B cell (primary cell): ENCODE measurements at regions not wholly inside any gene's neighbourhood (a gene's known extent, or its start where the extent isn't known, plus 50 kb on each side); places are given as distances from the start of the nearest gene placed in this dataset.

ENCODE experiments used
- ATAC-seq: fragments of 200-7000 bp; cut with Tn5 transposase; one replicate; pipeline ENCODE4 v1.10.0; 2021; ENCODE audit warnings: low read depth, mild to moderate bottlenecking, moderate number of reproducible peaks, moderate library complexity
- CTCF ChIA-PET: fragments of 350-600 bp; sonication (Branson Sonifier 250); formaldehyde crosslinking; loops from one replicate; lab custom pipeline; 2021; ENCODE audit warnings: antibody characterized with exemption, inconsistent platforms; lab: Charles Lee
- POLR2A ChIA-PET: fragments of 350-600 bp; sonication (Branson Sonifier 250); formaldehyde crosslinking; loops from one replicate; lab custom pipeline; 2021; ENCODE audit warnings: antibody characterized with exemption; lab: Charles Lee
- DNase-seq: peaks from one replicate; pipeline ENCODE4 v3.0.0; 2013
- H2AFZ ChIP-seq: 2 replicates; pipeline ENCODE4 v1.6.1; 2012; ENCODE audit warnings: mild to moderate bottlenecking, low read depth, low read length; ENCODE audit not compliant: insufficient read depth, poor library complexity, severe bottlenecking
- H3K27ac ChIP-seq, 2 donors: 1 replicate in 1 of 2; 2 replicates in 1 of 2; pipeline ENCODE4 v1.5.1; 2012 to 2013; ENCODE audit warnings: low read length in 2 of 2, mild to moderate bottlenecking in 2 of 2, moderate library complexity in 1 of 2
- H3K27me3 ChIP-seq, 4 experiments: fragments of 200-600 bp in 1 of 4; sonication (generic) in 1 of 4; replicated peaks in 1 of 4; 1 replicate in 2 of 4; 2 replicates in 2 of 4; pipeline versions ENCODE4 v1.6.1 to v1.7.0; 2013 to 2016; ENCODE audit warnings: low read length in 3 of 4, mild to moderate bottlenecking in 2 of 4, mixed read lengths in 1 of 4, moderate library complexity in 1 of 4; ENCODE audit not compliant: insufficient read depth in 4 of 4, control insufficient read depth in 3 of 4; ENCODE audit errors: control extremely low read depth in 1 of 4
- H3K36me3 ChIP-seq, 2 experiments: replicated peaks in 1 of 2; 1 replicate in 1 of 2; 2 replicates in 1 of 2; pipeline versions ENCODE4 v1.6.1 to v1.7.1; 2013; ENCODE audit warnings: low read length in 1 of 2; ENCODE audit not compliant: insufficient read depth in 2 of 2, control insufficient read depth in 1 of 2; ENCODE audit errors: control extremely low read depth in 1 of 2, extremely low read depth in 1 of 2
- H3K4me1 ChIP-seq, 2 donors: fragments of 200-600 bp in 1 of 2; sonication (generic) in 1 of 2; 1 replicate in 1 of 2; 2 replicates in 1 of 2; pipeline versions ENCODE4 v1.5.1 to v1.6.1; 2013 to 2017; ENCODE audit warnings: low read length in 2 of 2; ENCODE audit not compliant: control insufficient read depth in 2 of 2, insufficient read depth in 2 of 2
- H3K4me2 ChIP-seq: replicated peaks from 2 replicates; pipeline ENCODE3; 2012; ENCODE audit warnings: mild to moderate bottlenecking, low read depth, low read length; ENCODE audit not compliant: poor library complexity, severe bottlenecking
- H3K4me3 ChIP-seq, 5 experiments: fragments of 200-600 bp in 1 of 5; sonication (generic) in 1 of 5; 1 replicate in 3 of 5; 2 replicates in 2 of 5; pipeline versions ENCODE4 v1.5.1 to v1.7.0; 2011 to 2016; ENCODE audit warnings: low read length in 4 of 5, mild to moderate bottlenecking in 4 of 5, low read depth in 2 of 5, control low read depth in 1 of 5, moderate library complexity in 1 of 5; ENCODE audit not compliant: insufficient read depth in 1 of 5; ENCODE audit errors: control extremely low read depth in 1 of 5, extremely low read depth in 1 of 5
- H3K79me2 ChIP-seq: fragments of 200-600 bp; sonication (generic); one replicate; pipeline ENCODE4 v1.6.0; 2016; ENCODE audit warnings: low read length; ENCODE audit not compliant: control insufficient read depth, insufficient read depth
- H3K9ac ChIP-seq: fragments of 200-600 bp; sonication (generic); 2 replicates; pipeline ENCODE4 v1.6.1; 2017; ENCODE audit warnings: mild to moderate bottlenecking, low read length, moderate library complexity
- H3K9me3 ChIP-seq, 3 donors: one replicate each; pipeline versions ENCODE4 v1.6.1 to v1.7.1; 2013; ENCODE audit warnings: low read length in 2 of 3; ENCODE audit not compliant: control insufficient read depth in 2 of 3, insufficient read depth in 1 of 3; ENCODE audit errors: control extremely low read depth in 1 of 3
- H4K20me1 ChIP-seq: 2 replicates; pipeline ENCODE4 v1.6.0; 2012; ENCODE audit warnings: mild to moderate bottlenecking, low read length; ENCODE audit not compliant: insufficient read depth, control insufficient read depth, poor library complexity, severe bottlenecking
- H3K27ac Mint-ChIP-seq: one replicate; pipeline ENCODE4 v1.8.0; 2021; ENCODE audit warnings: mixed read lengths
- H3K27me3 Mint-ChIP-seq: one replicate; pipeline ENCODE4 v1.8.0; 2021; ENCODE audit warnings: mixed read lengths
- H3K4me1 Mint-ChIP-seq: one replicate; pipeline ENCODE4 v1.8.0; 2021; ENCODE audit warnings: mixed read lengths
- H3K4me3 Mint-ChIP-seq: one replicate; pipeline ENCODE4 v1.8.0; 2021; ENCODE audit warnings: mixed read lengths
- H3K9me3 Mint-ChIP-seq: one replicate; pipeline ENCODE4 v1.8.0; 2022; ENCODE audit warnings: mixed read lengths; ENCODE audit not compliant: insufficient read depth
- EZH2 ChIP-seq: IDR thresholded peaks from 2 replicates; pipeline ENCODE4 v1.6.1; 2012; ENCODE audit warnings: borderline replicate concordance, low read depth, mild to moderate bottlenecking, moderate library complexity, low read length; ENCODE audit not compliant: insufficient read depth, poor library complexity, severe bottlenecking
- WGBS: methylation state at CpG from one replicate; pipeline ENCODE4 v1.1.5; 2013; ENCODE audit warnings: missing lambda C conversion rate; ENCODE audit not compliant: insufficient coverage; 5-methylcytosine and 5-hydroxymethylcytosine counted together
- intact Hi-C: fragments of 100-400 bp; cut with micrococcal nuclease; formaldehyde crosslinking; loops from one replicate; pipeline ENCODE4 v1.10.0; 2022
- TF ChIP-seq, protein P1 (sequence below): fragments of 200-600 bp; IDR thresholded peaks from one replicate; pipeline ENCODE4 v1.8.0; 2022; ENCODE audit warnings: antibody characterized with exemption, mild to moderate bottlenecking

DNA sequence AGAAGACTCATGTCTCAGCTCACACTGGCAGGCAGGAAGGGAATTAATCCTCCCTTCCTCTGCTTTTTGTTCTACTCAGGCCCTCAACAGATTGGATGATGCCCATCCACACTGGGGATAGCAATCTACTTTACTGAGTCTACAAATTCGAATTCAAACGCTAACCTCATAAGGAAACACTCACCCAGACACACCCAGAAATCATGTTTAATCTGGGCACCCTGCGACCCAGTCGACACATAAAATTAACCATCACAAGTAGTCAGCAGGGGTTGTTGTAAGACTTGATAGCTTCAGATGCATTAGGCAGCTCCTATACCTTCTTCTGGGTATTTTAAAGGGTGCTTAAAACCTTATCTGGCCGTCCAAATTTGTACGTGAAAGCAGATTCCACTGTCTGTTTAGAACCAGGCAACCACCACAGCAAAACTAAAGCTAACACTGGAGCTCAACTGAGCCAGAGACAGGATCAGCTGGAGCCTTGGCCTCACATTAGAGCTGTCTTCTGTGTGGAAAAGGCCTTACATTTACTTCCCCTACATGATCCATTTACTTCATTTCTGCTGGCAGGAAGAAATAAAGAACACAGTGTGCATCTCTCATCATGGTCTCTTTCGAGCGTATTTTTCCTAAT is 407.3 kb upstream of the PPP2R3A start:
- Histone ChIP-seq H3K4me1 (no peaks in the 10 kb centered on the region), H3K4me2 (no peak overlapping the region), H3K27ac (no peak overlapping the region), H4K20me1 (no peaks in the 10 kb centered on the region), H3K79me2 (no peaks in the 10 kb centered on the region), H3K27me3 (no peaks in the 10 kb centered on the region), H3K36me3 (no peaks in the 10 kb centered on the region), H3K4me3 (no peak overlapping the region), H2AFZ (no peak overlapping the region), H3K9me3 (no peaks in the 10 kb centered on the region), H3K9ac (no peak overlapping the region)
- whole genome bisulfite sequencing, result 81% methylated on average over 4 of the region's 8 CpGs
- Mint-ChIP-seq H3K9me3 (no peaks in the 10 kb centered on the region), H3K4me3 (no peak overlapping the region), H3K4me1 (no peaks in the 10 kb centered on the region), H3K27me3 (peaks cover 4% of the 10 kb centered on the region), H3K27ac (no peak overlapping the region)
- TF ChIP-seq EZH2, result no peak
- TF ChIP-seq, protein P1, sequence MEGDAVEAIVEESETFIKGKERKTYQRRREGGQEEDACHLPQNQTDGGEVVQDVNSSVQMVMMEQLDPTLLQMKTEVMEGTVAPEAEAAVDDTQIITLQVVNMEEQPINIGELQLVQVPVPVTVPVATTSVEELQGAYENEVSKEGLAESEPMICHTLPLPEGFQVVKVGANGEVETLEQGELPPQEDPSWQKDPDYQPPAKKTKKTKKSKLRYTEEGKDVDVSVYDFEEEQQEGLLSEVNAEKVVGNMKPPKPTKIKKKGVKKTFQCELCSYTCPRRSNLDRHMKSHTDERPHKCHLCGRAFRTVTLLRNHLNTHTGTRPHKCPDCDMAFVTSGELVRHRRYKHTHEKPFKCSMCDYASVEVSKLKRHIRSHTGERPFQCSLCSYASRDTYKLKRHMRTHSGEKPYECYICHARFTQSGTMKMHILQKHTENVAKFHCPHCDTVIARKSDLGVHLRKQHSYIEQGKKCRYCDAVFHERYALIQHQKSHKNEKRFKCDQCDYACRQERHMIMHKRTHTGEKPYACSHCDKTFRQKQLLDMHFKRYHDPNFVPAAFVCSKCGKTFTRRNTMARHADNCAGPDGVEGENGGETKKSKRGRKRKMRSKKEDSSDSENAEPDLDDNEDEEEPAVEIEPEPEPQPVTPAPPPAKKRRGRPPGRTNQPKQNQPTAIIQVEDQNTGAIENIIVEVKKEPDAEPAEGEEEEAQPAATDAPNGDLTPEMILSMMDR, result no peak
- POLR2A ChIA-PET, result no interaction called here
- no peak for DNase-seq
- ATAC-seq, result no peak
- CTCF ChIA-PET, result no interaction called here
- intact Hi-C loops, result no loop called here

DNA sequence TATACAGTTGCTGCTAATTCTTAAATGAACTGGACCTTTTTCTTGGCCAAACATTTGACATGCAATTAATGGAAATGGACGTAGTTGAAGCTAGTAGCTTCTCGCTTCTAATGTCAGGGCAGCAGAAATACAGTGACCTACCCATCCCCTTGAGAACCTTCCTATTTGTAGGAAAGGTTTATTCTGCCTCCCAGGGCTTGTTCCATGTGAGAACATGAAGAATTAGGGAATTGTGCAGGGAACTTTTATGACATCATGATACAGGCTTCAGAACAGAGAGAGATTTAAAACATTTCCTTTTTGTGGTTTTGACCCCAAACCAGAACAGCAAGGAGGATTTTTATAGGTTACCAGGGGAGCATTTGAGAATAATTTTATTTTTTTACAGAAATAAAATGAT is 406.6 kb upstream of the PPP2R3A start:
- CTCF ChIA-PET, result no interaction called here
- H3K4me2 ChIP-seq, result no peak overlapping the region

More for the DNA sequence above, 406.6 kb upstream of the PPP2R3A start:
- Histone ChIP-seq H3K4me3 (no peak overlapping the region), H3K9ac (no peak overlapping the region), H4K20me1 (no peaks in the 10 kb centered on the region), H3K27me3 (no peaks in the 10 kb centered on the region), H3K79me2 (no peaks in the 10 kb centered on the region), H3K36me3 (no peaks in the 10 kb centered on the region), H3K9me3 (no peaks in the 10 kb centered on the region), H3K27ac (no peak overlapping the region), H3K4me1 (no peaks in the 10 kb centered on the region), H2AFZ (no peak overlapping the region)
- Mint-ChIP-seq H3K9me3 (no peaks in the 10 kb centered on the region), H3K4me1 (no peaks in the 10 kb centered on the region), H3K27me3 (peaks cover 4% of the 10 kb centered on the region), H3K27ac (no peak overlapping the region), H3K4me3 (no peak overlapping the region)
- no CpG with 5 or more reads among the region's 2 CpGs for WGBS
- TF ChIP-seq, protein P1, result no peak
- no peak for TF ChIP-seq EZH2
- no peak for DNase-seq
- POLR2A ChIA-PET, result no interaction called here
- ATAC-seq, result no peak
- intact Hi-C loops, result no loop called here
